GM19351 (cell line): ENCODE measurements at regions not wholly inside any gene's neighbourhood (a gene's known extent, or its start where the extent isn't known, plus 50 kb on each side); places are given as distances from the start of the nearest gene placed in this dataset.
"Not testable (repeated sequence)": the region's sequence is repeated elsewhere in the genome, so short reads cannot be mapped to it uniquely, and the experiment has no call there.

Source experiments
- ATAC-seq: cut with Tn5 transposase; IDR thresholded peaks from one replicate; pipeline ENCODE4 v1.9.1; 2021; ENCODE audit warnings: mild to moderate bottlenecking, moderate library complexity; ENCODE audit not compliant: unreplicated experiment

- not testable (repeated sequence) for ATAC-seq
Observed at GRCh38 chr4:68720723-68721122, 50.3 kb upstream of the UGT2B15 start.

GRCh38 chr4:68724426-68724825 is 54.0 kb upstream of the UGT2B15 start:
- no peak for ATAC-seq

GRCh38 chr4:68724922-68725321 is 54.5 kb upstream of the UGT2B15 start:
- no peak for ATAC-seq

- peak; percentile 54 for ATAC-seq
Observed at GRCh38 chr4:68732653-68733466, 62.4 kb upstream of the UGT2B15 start.

GRCh38 chr4:68734095-68734494 is 63.6 kb upstream of the UGT2B15 start:
- no peak for ATAC-seq

- ATAC-seq, result no peak
Observed at GRCh38 chr4:68735106-68735505, 64.7 kb upstream of the UGT2B15 start.

- ATAC-seq, result no peak
Observed at GRCh38 chr4:68736813-68737212, 66.4 kb upstream of the UGT2B15 start.

- no peak for ATAC-seq
Observed at GRCh38 chr4:68738036-68738435, 67.6 kb upstream of the UGT2B15 start.

GRCh38 chr4:68744368-68744767 is 71.4 kb upstream of the UGT2B10 start:
- no peak for ATAC-seq

- ATAC-seq, result no peak
Observed at GRCh38 chr4:68748181-68748991, 67.4 kb upstream of the UGT2B10 start.

- no peak for ATAC-seq
Observed at GRCh38 chr4:68750555-68750954, 65.2 kb upstream of the UGT2B10 start.

- no peak for ATAC-seq
Observed at GRCh38 chr4:68751138-68751537, 64.7 kb upstream of the UGT2B10 start.

- ATAC-seq, result no peak
Observed at GRCh38 chr4:68765876-68766275, 49.9 kb upstream of the UGT2B10 start.
